ENCODE measurements at regions not wholly inside any gene's neighbourhood (a gene's known extent, or its start where the extent isn't known, plus 50 kb on each side); places are given as distances from the start of the nearest gene placed in this dataset.
A peak's percentile ranks its signal among the peaks of the same experiment; 100 is the strongest.

GRCh38 chr7:156493942-156494341 is 146.6 kb upstream of the RNF32 start:
- TF ChIP-seq CTCF (IDR thresholded peaks at IDR 0.05; ENCODE audit: poor library complexity, severe bottlenecking) = no peak
- ATAC-seq (ENCODE audit: low read depth) (peak; percentile 73), DNase-seq (ENCODE audit: low spot score) (no peak)
- Histone ChIP-seq H3K27me3 (ENCODE audit: insufficient read depth, poor library complexity, severe bottlenecking) (no peaks in the 10 kb centered on the region), H3K4me1 (ENCODE audit: insufficient read depth, poor library complexity, severe bottlenecking) (peaks cover 4% of the 10 kb centered on the region), H3K27ac (ENCODE audit: poor library complexity, severe bottlenecking) (no peak overlapping the region), H3K9me3 (ENCODE audit: severe bottlenecking) (no peaks in the 10 kb centered on the region), H3K4me3 (ENCODE audit: severe bottlenecking) (no peak overlapping the region), H3K36me3 (ENCODE audit: low read depth) (no peaks in the 10 kb centered on the region)

- Histone ChIP-seq H3K4me1 (ENCODE audit: insufficient read depth, poor library complexity, severe bottlenecking) (peaks cover 4% of the 10 kb centered on the region), H3K9me3 (ENCODE audit: severe bottlenecking) (no peaks in the 10 kb centered on the region), H3K27me3 (ENCODE audit: insufficient read depth, poor library complexity, severe bottlenecking) (no peaks in the 10 kb centered on the region), H3K27ac (ENCODE audit: poor library complexity, severe bottlenecking) (no peak overlapping the region), H3K36me3 (ENCODE audit: low read depth) (no peaks in the 10 kb centered on the region), H3K4me3 (ENCODE audit: severe bottlenecking) (no peak overlapping the region)
- DNase-seq (ENCODE audit: low spot score) (no peak), ATAC-seq (ENCODE audit: low read depth) (no peak)
- TF ChIP-seq CTCF (IDR thresholded peaks at IDR 0.05; ENCODE audit: poor library complexity, severe bottlenecking) = no peak
These were observed 148.4 kb upstream of the RNF32 start for GRCh38 chr7:156492170-156492569.

GRCh38 chr7:156491435-156491834 is 149.1 kb upstream of the RNF32 start:
- no peaks in the 10 kb centered on the region for H3K27me3 ChIP-seq (ENCODE audit: insufficient read depth, poor library complexity, severe bottlenecking)
- ATAC-seq (ENCODE audit: low read depth) = no peak
- TF ChIP-seq CTCF (IDR thresholded peaks at IDR 0.05; ENCODE audit: poor library complexity, severe bottlenecking) = no peak

GRCh38 chr7:156490021-156490800 is 150.4 kb upstream of the RNF32 start:
- TF ChIP-seq CTCF (IDR thresholded peaks at IDR 0.05; ENCODE audit: poor library complexity, severe bottlenecking) = no peak
- Histone ChIP-seq H3K27ac (ENCODE audit: poor library complexity, severe bottlenecking) (no peak overlapping the region), H3K36me3 (ENCODE audit: low read depth) (no peaks in the 10 kb centered on the region), H3K4me1 (ENCODE audit: insufficient read depth, poor library complexity, severe bottlenecking) (peaks cover 4% of the 10 kb centered on the region), H3K27me3 (ENCODE audit: insufficient read depth, poor library complexity, severe bottlenecking) (no peaks in the 10 kb centered on the region), H3K9me3 (ENCODE audit: severe bottlenecking) (no peaks in the 10 kb centered on the region), H3K4me3 (ENCODE audit: severe bottlenecking) (no peak overlapping the region)
- ATAC-seq (ENCODE audit: low read depth) (no peak), DNase-seq (ENCODE audit: low spot score) (no peak)

More at GRCh38 chr7:156491435-156491834, 149.1 kb upstream of the RNF32 start:
- Histone ChIP-seq H3K36me3 (ENCODE audit: low read depth) (no peaks in the 10 kb centered on the region), H3K27ac (ENCODE audit: poor library complexity, severe bottlenecking) (no peak overlapping the region), H3K4me1 (ENCODE audit: insufficient read depth, poor library complexity, severe bottlenecking) (peaks cover 4% of the 10 kb centered on the region), H3K9me3 (ENCODE audit: severe bottlenecking) (no peaks in the 10 kb centered on the region), H3K4me3 (ENCODE audit: severe bottlenecking) (no peak overlapping the region)
- DNase-seq (ENCODE audit: low spot score) = no peak

Measured in RWPE2 (cell line).